ENCODE measurements at regions not wholly inside any gene's neighbourhood (a gene's known extent, or its start where the extent isn't known, plus 50 kb on each side); places are given as distances from the start of the nearest gene placed in this dataset.

- TF ChIP-seq POLR2AphosphoS5 (IDR thresholded peaks at IDR 0.05) (no peak), CTCF (IDR thresholded peaks at IDR 0.05) (no peak), EP300 (IDR thresholded peaks at IDR 0.05; ENCODE audit: low read depth) (no peak)
These were observed 103.9 kb upstream of the DIAPH3 start for GRCh38 chr13:60267498-60268202.

Data from transverse colon (tissue), 4 donors.